ENCODE measurements at regions not wholly inside any gene's neighbourhood (a gene's known extent, or its start where the extent isn't known, plus 50 kb on each side); places are given as distances from the start of the nearest gene placed in this dataset.

- no peak for DNase-seq (ENCODE audit: low spot score)
These were observed 72.6 kb upstream of the CAPRIN2 start for GRCh38 chr12:30827101-30828066.

DNA sequence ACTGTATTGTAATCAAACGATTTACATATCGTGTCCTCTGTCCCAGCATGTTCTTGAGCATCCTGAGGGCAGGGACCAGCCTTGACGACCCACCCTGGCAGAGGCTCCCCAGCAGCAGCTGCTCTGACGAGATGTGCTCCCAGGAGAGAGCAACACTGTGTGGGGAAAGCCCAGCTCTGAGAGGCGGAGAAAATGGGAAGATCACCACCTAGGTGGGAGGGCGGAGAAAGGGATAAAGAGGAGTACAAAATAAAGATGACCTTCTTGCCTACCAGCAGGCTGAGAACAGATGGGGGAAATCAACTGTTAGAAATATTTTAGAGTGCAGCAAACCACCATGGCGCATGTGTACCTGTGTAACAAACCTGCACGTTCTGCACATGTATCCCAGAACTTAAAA lies 71.5 kb upstream of the CAPRIN2 start:
- DNase-seq (ENCODE audit: low spot score): no peak

GRCh38 chr12:30825341-30825740 lies 70.6 kb upstream of the CAPRIN2 start:
- DNase-seq (ENCODE audit: low spot score): no peak

GRCh38 chr12:30824311-30824710 lies 69.6 kb upstream of the CAPRIN2 start:
- DNase-seq (ENCODE audit: low spot score): no peak

- no peak for DNase-seq (ENCODE audit: low spot score)
These were observed 69.0 kb upstream of the CAPRIN2 start for GRCh38 chr12:30823764-30824163.

DNA sequence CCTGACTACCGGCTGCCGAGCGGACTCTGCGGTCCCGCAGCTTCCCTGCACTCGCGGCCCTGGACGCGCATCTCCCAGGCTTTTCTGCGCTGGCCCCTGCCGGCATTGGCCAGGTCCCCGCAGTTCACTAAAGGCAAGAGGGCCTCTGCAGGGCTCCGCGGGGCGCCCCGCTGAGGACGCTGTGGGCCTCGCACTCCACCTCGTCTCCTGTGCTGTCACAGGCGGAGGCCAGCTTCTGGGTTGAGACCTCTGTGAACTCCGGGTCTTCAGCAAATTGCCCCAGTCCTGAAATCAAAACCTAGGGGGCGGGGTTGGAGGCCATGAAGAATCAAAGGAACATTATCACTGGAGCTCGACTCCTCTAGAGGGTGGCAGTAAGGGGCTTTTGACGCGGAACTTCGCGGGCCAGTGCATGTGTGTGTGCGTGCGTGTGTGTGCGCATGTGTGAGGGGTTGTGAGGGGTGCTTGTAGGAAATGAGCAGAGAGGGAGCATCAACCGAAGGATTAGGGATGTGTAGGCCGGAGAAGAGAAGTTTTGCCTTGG lies 68.5 kb upstream of the CAPRIN2 start:
- DNase-seq (ENCODE audit: low spot score): no peak

DNA sequence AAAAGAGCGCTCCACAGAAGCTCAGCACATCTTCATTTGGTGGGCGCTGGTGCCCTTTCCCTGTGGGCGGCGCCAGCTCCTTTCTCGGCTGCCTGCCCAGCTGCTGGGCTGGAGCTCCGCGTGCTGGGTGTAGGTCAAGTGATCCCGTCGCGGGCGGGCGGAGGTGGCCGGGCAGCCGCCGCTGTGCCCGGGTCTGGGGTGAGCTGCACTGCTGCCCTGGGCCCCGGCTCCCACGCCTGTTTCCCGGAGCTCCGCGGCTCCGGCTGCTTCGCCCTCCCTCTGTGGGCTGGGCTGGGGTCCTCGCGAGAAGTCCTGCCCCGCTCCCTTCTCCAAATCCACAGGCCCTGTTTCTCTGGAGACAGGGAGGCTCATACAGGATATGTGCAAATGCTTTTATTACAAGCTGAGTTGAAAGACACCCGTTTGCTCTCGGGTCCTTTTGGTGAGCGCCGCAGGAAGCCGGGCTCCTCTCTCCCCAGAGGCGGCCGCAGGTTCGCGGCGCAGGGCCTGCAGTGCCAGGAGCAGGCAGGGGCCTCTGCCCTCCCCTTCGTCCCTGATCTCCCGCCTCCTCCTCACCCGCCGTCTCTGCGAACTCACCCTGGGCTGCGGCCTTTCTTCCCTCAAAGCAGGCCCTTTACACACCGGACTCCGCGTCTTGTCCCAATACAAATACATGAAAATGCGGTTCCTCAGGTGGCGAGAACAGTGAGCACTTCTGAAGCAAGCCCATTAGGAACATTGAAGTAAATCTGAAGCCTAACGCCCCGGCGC lies 67.8 kb upstream of the CAPRIN2 start:
- no peak for DNase-seq (ENCODE audit: low spot score)

GRCh38 chr12:30820406-30820946 lies 65.7 kb upstream of the CAPRIN2 start:
- DNase-seq (ENCODE audit: low spot score): no peak

- DNase-seq (ENCODE audit: low spot score): no peak
These were observed 63.8 kb upstream of the CAPRIN2 start for GRCh38 chr12:30818562-30818961.

- no peak for DNase-seq (ENCODE audit: low spot score)
These were observed 62.2 kb upstream of the CAPRIN2 start for GRCh38 chr12:30816742-30817465.

DNA sequence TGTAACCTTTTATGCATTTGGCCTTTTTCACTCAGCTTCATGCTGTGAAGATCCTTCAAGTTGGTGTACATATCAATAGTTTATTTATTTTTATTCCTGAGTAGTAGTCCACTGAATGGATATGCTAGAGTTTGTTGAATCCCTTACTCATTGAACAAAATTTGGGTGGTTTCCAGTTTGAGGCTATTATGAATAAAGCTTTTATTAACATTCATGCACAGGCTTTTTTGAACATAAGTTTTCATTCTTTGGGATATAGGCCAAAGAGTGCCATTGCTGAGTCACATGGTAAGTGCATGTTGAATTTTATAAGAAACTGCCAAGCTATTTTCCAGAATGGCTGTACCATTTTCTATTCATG lies 59.5 kb upstream of the CAPRIN2 start:
- DNase-seq (ENCODE audit: low spot score): no peak

DNA sequence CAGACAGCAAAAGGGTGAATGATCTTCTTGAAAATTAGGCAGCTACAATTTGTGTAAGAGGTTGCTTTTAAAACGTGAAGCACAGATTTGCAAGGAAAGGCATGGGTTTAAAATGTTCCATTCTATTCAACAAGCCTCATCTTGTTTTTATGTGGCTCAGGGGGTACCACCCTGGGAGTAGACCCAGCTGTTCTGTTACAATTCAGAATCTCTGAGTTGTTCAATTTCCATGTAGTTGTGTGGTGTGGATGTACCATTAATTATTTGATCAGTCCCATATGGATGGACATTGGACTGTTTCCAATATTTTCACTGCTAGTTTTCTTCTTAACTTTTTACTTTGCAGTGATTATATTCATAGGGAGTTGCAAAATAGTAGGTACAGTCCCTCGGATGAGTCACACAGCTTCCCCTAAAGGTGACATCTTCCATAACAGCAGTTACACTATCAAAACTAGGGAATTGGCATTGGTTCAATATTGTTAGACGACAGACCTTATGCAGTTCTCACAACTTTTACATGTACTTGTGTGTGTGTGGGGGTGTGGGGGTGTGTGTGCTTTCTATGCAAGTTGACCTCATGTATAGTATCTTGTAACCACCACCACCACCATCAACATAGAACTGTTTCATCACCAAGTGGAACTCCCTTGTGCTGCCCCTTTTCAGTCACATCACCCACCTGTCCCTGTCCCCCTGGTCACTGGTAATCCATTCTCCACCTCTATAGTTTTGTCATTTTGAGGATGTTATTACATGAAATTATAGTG lies 59.0 kb upstream of the CAPRIN2 start:
- no peak for DNase-seq (ENCODE audit: low spot score)

DNA sequence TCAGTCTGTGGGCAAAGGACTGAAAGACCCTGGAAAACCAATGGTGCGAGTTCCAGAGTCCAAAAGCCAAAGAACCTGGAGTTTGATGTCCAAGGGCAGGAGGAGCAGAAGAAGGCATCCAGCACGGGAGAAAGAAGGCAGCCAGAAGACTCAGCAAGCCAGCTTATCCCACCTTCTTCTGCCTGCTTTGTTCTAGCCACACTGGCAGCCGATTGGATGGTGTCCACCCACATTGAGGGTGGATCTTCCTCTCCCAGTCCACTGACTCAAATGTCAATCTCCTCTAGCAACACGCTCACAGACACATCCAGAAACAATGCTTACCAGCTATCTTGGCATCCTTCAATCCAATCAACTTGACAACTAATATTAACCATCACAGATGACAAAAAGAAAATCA lies 57.2 kb upstream of the CAPRIN2 start:
- no peak for DNase-seq (ENCODE audit: low spot score)

DNA sequence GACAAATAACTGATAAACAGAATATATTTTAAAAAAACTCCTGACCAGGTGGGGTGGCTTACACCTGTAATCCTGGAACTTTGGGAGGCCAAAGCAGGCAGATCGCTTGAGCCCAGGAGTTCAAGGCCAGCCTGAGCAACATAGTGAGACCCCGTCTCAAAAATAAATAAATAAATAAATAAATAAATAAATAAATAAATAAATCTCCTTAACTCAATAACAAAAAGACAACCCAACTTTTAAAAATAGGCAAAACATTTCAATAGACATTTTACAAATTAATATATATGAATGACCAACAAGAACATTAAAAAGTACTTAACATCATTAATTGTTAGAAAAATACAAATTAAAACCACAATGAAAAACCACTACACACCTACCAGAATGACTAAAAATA lies 56.2 kb upstream of the CAPRIN2 start:
- no peak for DNase-seq (ENCODE audit: low spot score)

DNA sequence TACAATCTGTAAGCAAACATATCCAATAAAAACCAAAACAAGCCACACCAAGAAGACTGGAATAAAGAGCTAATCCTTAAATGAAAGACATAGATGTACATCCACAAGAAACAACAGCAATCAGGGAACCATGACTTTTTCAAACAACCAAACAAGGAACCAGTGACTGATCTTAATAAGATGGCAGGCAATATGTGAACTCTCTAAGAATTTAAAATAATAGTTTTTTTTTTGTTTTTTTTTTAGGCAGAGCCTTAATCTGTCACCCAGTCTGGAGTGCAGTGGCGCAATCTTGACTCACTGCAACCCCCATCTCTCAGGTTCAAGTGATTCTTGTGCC lies 52.9 kb upstream of the CAPRIN2 start:
- no peak for DNase-seq (ENCODE audit: low spot score)

GRCh38 chr12:30806989-30807694 lies 52.4 kb upstream of the CAPRIN2 start:
- peak; percentile 85 for DNase-seq (ENCODE audit: low spot score)

DNA sequence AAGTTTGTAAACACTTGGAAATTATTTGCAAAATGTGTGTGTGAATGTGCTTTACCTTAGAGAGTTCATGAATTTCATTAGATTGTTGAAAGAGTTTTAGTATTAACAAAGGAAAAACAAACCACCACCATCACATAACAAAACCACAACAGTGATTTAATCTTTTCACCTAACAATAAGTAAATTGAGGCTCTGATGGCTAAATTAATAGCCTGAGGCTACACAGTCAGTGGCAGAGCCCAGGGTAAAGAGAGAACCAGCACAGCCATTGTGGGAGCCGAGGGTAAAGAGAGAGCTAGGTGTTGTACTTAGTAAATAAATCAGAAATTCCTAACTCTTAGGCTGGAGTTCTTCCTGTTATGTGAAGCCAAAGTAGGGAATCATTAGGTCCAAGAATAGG lies 51.2 kb upstream of the CAPRIN2 start:
- DNase-seq (ENCODE audit: low spot score): no peak
